GM23338 (cell line): ENCODE measurements at regions not wholly inside any gene's neighbourhood (a gene's known extent, or its start where the extent isn't known, plus 50 kb on each side); places are given as distances from the start of the nearest gene placed in this dataset.

Source experiments
- ATAC-seq: fragments of 200-7000 bp; cut with Tn5 transposase; 3 replicates; pipeline ENCODE4 v1.9.1; 2020
- DNase-seq: peaks from one replicate; pipeline ENCODE4 v3.0.0-alpha.2; 2015; ENCODE audit warnings: low spot score
- H2AFZ ChIP-seq: fragments of 200-600 bp; sonication (generic); 2 replicates; pipeline ENCODE4 v1.8.0; 2016; ENCODE audit warnings: antibody characterized with exemption, mild to moderate bottlenecking, moderate library complexity
- H3F3A ChIP-seq: fragments of 200-600 bp; sonication (generic); replicated peaks from 2 replicates; pipeline ENCODE4 v1.8.0; 2017; ENCODE audit warnings: antibody characterized with exemption, mixed run types, low read depth
- H3K27ac ChIP-seq: fragments of 200-600 bp; sonication (generic); 2 replicates; pipeline ENCODE4 v1.6.1; 2016; ENCODE audit warnings: low read depth
- H3K27me3 ChIP-seq: fragments of 200-600 bp; sonication (generic); 2 replicates; pipeline ENCODE4 v1.8.0; 2016; ENCODE audit warnings: mild to moderate bottlenecking, mixed run types, moderate library complexity; ENCODE audit not compliant: insufficient read depth
- H3K36me3 ChIP-seq: fragments of 200-600 bp; sonication (generic); 2 replicates; pipeline ENCODE4 v1.8.0; 2016; ENCODE audit warnings: mild to moderate bottlenecking; ENCODE audit not compliant: insufficient read depth
- H3K4me1 ChIP-seq: fragments of 200-600 bp; sonication (generic); 2 replicates; pipeline ENCODE4 v1.8.0; 2016; ENCODE audit warnings: mild to moderate bottlenecking, moderate library complexity; ENCODE audit not compliant: insufficient read depth
- H3K4me2 ChIP-seq: fragments of 200-600 bp; sonication (generic); 2 replicates; pipeline ENCODE4 v1.7.1; 2017; ENCODE audit warnings: mixed run types
- H3K4me3 ChIP-seq: fragments of 200-600 bp; sonication (generic); 2 replicates; pipeline ENCODE4 v1.6.1; 2016; ENCODE audit warnings: mixed run types
- H3K79me2 ChIP-seq: fragments of 200-600 bp; sonication (generic); replicated peaks from 2 replicates; pipeline ENCODE4 v1.8.0; 2017; ENCODE audit warnings: mild to moderate bottlenecking; ENCODE audit not compliant: insufficient read depth
- H3K9me2 ChIP-seq: fragments of 200-600 bp; sonication (generic); 2 replicates; pipeline ENCODE4 v1.8.0; 2017; ENCODE audit not compliant: insufficient read depth
- H4K20me1 ChIP-seq: fragments of 200-600 bp; sonication (generic); replicated peaks from 2 replicates; pipeline ENCODE4 v1.8.0; 2017; ENCODE audit warnings: mild to moderate bottlenecking; ENCODE audit not compliant: insufficient read depth
- H3K27ac Mint-ChIP-seq: 2 replicates; pipeline ENCODE4 v1.8.0; 2020; ENCODE audit warnings: inconsistent platforms, mild to moderate bottlenecking, moderate library complexity, mixed read lengths
- H3K27me3 Mint-ChIP-seq: 3 replicates; pipeline ENCODE4 v1.8.0; 2022; ENCODE audit warnings: low read depth, mild to moderate bottlenecking, moderate library complexity, mixed read lengths, inconsistent platforms; ENCODE audit not compliant: insufficient read depth, poor library complexity
- H3K36me3 Mint-ChIP-seq: 3 replicates; pipeline ENCODE4 v1.8.0; 2021; ENCODE audit warnings: low read depth, mild to moderate bottlenecking, inconsistent platforms, moderate library complexity, mixed read lengths
- H3K4me1 Mint-ChIP-seq: 3 replicates; pipeline ENCODE4 v1.8.0; 2020; ENCODE audit warnings: mild to moderate bottlenecking, inconsistent platforms, mixed read lengths
- H3K4me3 Mint-ChIP-seq: 3 replicates; pipeline ENCODE4 v1.8.0; 2021; ENCODE audit warnings: moderate library complexity, mild to moderate bottlenecking, inconsistent platforms, mixed read lengths
- H3K9me3 Mint-ChIP-seq: 3 replicates; pipeline ENCODE4 v1.8.0; 2020; ENCODE audit warnings: moderate library complexity, mild to moderate bottlenecking, inconsistent platforms, mixed read lengths
- CREB1 ChIP-seq: fragments of 250-450 bp; sonication (Bioruptor Pico); IDR thresholded peaks from 2 replicates; pipeline ENCODE4 v1.5.0; 2020; ENCODE audit warnings: low read depth, mild to moderate bottlenecking, moderate library complexity
- EZH2 ChIP-seq: fragments of 200-600 bp; sonication (generic); IDR thresholded peaks from one replicate; pipeline ENCODE4 v1.8.0; 2017; ENCODE audit warnings: antibody characterized with exemption, mild to moderate bottlenecking, low read depth; ENCODE audit not compliant: unreplicated experiment
- EZH2phosphoT487 ChIP-seq: fragments of 200-600 bp; sonication (generic); IDR thresholded peaks from one replicate; pipeline ENCODE4 v1.8.1; 2018; ENCODE audit warnings: antibody characterized with exemption; ENCODE audit not compliant: unreplicated experiment
- JUNB ChIP-seq: IDR thresholded peaks from one replicate; pipeline ENCODE4 v1.6.1; 2016; ENCODE audit warnings: antibody characterized with exemption; ENCODE audit not compliant: unreplicated experiment
- NANOG ChIP-seq: IDR thresholded peaks from 2 replicates; pipeline ENCODE4 v1.6.1; 2016; ENCODE audit warnings: antibody characterized with exemption, borderline replicate concordance
- POLR2AphosphoS5 ChIP-seq: IDR thresholded peaks from 2 replicates; pipeline ENCODE4 v1.6.1; 2016; ENCODE audit warnings: antibody characterized with exemption, low read depth
- STAT1 ChIP-seq: IDR thresholded peaks from one replicate; pipeline ENCODE4 v1.6.1; 2016; ENCODE audit warnings: antibody characterized with exemption; ENCODE audit not compliant: unreplicated experiment
- ZNF114 ChIP-seq: fragments of 250-450 bp; sonication (Bioruptor Pico); IDR thresholded peaks from 2 replicates; pipeline ENCODE4 v1.5.0; 2020; ENCODE audit warnings: mild to moderate bottlenecking, moderate library complexity
- ZNF331 ChIP-seq: fragments of 250-450 bp; sonication (Bioruptor Pico); IDR thresholded peaks from 2 replicates; pipeline ENCODE4 v1.5.0; 2020; ENCODE audit warnings: low read depth, mild to moderate bottlenecking, moderate library complexity
- TF ChIP-seq, protein P1 (sequence below): IDR thresholded peaks from 2 replicates; pipeline ENCODE4 v1.6.1; 2016; ENCODE audit warnings: antibody characterized with exemption
- TF ChIP-seq, protein P2 (sequence below): IDR thresholded peaks from one replicate; pipeline ENCODE4 v1.6.1; 2018; ENCODE audit warnings: antibody characterized with exemption; ENCODE audit not compliant: unreplicated experiment
- TF ChIP-seq, protein P3 (sequence below): fragments of 250-450 bp; sonication (Bioruptor Pico); IDR thresholded peaks from 2 replicates; pipeline ENCODE4 v1.5.0; 2020; ENCODE audit warnings: mild to moderate bottlenecking, moderate library complexity
- TF ChIP-seq, protein P4 (sequence below), 2 experiments: fragments of 200-600 bp in 1 of 2; sonication (generic) in 1 of 2; conservative IDR thresholded peaks; 2 replicates each; pipeline versions ENCODE4 v1.5.1 to v1.6.1; 2016 to 2017; ENCODE audit warnings: antibody characterized with exemption in 2 of 2, low read depth in 2 of 2, mild to moderate bottlenecking in 2 of 2, moderate library complexity in 1 of 2

DNA sequence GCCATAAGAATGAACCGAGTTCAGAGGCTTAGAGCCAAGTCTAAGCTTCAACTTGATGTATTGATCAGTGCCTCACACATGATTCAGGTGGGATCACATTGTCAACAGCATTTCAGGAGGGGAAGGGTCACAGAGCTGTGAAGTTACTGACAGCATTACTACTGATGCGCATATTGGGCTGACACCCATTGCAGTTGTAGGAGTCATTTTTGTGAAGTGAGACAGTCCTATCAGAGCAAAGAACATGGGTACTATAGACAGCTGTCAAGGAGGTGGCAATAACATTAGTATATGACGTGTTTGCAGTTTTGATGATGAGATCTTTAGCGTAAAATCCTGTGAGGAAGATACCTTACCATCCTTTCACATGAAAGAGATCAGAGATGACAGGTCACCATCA lies 206.0 kb upstream of the RBM19 start:
- no peaks in the 10 kb centered on the region for H3K9me3 Mint-ChIP-seq
- Histone ChIP-seq H3K4me2 (no peak overlapping the region), H3K9me2 (0 out of 2 replicates have a peak, but pooled peaks cover 7% of the 10 kb centered on the region), H3K36me3 (no peaks in the 10 kb centered on the region), H3K27ac (no peak overlapping the region), H3K27me3 (no peaks in the 10 kb centered on the region), H3F3A (no peaks in the 10 kb centered on the region), H3K4me3 (no peak overlapping the region), H2AFZ (no peak overlapping the region), H3K79me2 (no peaks in the 10 kb centered on the region), H3K4me1 (peaks cover 3% of the 10 kb centered on the region; the same call in 1 of the 2 replicates), H4K20me1 (no peaks in the 10 kb centered on the region)
- no peak for ATAC-seq
- no peak for DNase-seq
- H3K27me3 Mint-ChIP-seq: no peaks in the 10 kb centered on the region
- no peak overlapping the region for H3K4me3 Mint-ChIP-seq
- H3K4me1 Mint-ChIP-seq: peaks cover 4% of the 10 kb centered on the region; the same call in 2 of the 3 replicates
- no peak overlapping the region for H3K27ac Mint-ChIP-seq
- no peaks in the 10 kb centered on the region for H3K36me3 Mint-ChIP-seq
- no peak for TF ChIP-seq EZH2
- TF ChIP-seq ZNF114 (CRISPR knock-in tag): no peak
- TF ChIP-seq CREB1 (CRISPR knock-in tag): no peak
- TF ChIP-seq, protein P1, sequence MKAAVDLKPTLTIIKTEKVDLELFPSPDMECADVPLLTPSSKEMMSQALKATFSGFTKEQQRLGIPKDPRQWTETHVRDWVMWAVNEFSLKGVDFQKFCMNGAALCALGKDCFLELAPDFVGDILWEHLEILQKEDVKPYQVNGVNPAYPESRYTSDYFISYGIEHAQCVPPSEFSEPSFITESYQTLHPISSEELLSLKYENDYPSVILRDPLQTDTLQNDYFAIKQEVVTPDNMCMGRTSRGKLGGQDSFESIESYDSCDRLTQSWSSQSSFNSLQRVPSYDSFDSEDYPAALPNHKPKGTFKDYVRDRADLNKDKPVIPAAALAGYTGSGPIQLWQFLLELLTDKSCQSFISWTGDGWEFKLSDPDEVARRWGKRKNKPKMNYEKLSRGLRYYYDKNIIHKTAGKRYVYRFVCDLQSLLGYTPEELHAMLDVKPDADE: no peak
- TF ChIP-seq, protein P2, sequence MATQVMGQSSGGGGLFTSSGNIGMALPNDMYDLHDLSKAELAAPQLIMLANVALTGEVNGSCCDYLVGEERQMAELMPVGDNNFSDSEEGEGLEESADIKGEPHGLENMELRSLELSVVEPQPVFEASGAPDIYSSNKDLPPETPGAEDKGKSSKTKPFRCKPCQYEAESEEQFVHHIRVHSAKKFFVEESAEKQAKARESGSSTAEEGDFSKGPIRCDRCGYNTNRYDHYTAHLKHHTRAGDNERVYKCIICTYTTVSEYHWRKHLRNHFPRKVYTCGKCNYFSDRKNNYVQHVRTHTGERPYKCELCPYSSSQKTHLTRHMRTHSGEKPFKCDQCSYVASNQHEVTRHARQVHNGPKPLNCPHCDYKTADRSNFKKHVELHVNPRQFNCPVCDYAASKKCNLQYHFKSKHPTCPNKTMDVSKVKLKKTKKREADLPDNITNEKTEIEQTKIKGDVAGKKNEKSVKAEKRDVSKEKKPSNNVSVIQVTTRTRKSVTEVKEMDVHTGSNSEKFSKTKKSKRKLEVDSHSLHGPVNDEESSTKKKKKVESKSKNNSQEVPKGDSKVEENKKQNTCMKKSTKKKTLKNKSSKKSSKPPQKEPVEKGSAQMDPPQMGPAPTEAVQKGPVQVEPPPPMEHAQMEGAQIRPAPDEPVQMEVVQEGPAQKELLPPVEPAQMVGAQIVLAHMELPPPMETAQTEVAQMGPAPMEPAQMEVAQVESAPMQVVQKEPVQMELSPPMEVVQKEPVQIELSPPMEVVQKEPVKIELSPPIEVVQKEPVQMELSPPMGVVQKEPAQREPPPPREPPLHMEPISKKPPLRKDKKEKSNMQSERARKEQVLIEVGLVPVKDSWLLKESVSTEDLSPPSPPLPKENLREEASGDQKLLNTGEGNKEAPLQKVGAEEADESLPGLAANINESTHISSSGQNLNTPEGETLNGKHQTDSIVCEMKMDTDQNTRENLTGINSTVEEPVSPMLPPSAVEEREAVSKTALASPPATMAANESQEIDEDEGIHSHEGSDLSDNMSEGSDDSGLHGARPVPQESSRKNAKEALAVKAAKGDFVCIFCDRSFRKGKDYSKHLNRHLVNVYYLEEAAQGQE: no peak
- TF ChIP-seq POLR2AphosphoS5: no peak
- TF ChIP-seq, protein P3, sequence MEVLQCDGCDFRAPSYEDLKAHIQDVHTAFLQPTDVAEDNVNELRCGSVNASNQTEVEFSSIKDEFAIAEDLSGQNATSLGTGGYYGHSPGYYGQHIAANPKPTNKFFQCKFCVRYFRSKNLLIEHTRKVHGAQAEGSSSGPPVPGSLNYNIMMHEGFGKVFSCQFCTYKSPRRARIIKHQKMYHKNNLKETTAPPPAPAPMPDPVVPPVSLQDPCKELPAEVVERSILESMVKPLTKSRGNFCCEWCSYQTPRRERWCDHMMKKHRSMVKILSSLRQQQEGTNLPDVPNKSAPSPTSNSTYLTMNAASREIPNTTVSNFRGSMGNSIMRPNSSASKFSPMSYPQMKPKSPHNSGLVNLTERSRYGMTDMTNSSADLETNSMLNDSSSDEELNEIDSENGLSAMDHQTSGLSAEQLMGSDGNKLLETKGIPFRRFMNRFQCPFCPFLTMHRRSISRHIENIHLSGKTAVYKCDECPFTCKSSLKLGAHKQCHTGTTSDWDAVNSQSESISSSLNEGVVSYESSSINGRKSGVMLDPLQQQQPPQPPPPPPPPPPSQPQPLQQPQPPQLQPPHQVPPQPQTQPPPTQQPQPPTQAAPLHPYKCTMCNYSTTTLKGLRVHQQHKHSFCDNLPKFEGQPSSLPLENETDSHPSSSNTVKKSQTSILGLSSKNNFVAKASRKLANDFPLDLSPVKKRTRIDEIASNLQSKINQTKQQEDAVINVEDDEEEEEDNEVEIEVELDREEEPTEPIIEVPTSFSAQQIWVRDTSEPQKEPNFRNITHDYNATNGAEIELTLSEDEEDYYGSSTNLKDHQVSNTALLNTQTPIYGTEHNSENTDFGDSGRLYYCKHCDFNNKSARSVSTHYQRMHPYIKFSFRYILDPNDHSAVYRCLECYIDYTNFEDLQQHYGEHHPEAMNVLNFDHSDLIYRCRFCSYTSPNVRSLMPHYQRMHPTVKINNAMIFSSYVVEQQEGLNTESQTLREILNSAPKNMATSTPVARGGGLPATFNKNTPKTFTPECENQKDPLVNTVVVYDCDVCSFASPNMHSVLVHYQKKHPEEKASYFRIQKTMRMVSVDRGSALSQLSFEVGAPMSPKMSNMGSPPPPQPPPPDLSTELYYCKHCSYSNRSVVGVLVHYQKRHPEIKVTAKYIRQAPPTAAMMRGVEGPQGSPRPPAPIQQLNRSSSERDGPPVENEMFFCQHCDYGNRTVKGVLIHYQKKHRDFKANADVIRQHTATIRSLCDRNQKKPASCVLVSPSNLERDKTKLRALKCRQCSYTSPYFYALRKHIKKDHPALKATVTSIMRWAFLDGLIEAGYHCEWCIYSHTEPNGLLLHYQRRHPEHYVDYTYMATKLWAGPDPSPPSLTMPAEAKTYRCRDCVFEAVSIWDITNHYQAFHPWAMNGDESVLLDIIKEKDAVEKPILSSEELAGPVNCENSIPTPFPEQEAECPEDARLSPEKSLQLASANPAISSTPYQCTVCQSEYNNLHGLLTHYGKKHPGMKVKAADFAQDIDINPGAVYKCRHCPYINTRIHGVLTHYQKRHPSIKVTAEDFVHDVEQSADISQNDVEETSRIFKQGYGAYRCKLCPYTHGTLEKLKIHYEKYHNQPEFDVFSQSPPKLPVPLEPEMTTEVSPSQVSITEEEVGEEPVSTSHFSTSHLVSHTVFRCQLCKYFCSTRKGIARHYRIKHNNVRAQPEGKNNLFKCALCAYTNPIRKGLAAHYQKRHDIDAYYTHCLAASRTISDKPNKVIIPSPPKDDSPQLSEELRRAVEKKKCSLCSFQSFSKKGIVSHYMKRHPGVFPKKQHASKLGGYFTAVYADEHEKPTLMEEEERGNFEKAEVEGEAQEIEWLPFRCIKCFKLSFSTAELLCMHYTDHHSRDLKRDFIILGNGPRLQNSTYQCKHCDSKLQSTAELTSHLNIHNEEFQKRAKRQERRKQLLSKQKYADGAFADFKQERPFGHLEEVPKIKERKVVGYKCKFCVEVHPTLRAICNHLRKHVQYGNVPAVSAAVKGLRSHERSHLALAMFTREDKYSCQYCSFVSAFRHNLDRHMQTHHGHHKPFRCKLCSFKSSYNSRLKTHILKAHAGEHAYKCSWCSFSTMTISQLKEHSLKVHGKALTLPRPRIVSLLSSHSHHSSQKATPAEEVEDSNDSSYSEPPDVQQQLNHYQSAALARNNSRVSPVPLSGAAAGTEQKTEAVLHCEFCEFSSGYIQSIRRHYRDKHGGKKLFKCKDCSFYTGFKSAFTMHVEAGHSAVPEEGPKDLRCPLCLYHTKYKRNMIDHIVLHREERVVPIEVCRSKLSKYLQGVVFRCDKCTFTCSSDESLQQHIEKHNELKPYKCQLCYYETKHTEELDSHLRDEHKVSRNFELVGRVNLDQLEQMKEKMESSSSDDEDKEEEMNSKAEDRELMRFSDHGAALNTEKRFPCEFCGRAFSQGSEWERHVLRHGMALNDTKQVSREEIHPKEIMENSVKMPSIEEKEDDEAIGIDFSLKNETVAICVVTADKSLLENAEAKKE: no peak
- TF ChIP-seq, protein P4, sequence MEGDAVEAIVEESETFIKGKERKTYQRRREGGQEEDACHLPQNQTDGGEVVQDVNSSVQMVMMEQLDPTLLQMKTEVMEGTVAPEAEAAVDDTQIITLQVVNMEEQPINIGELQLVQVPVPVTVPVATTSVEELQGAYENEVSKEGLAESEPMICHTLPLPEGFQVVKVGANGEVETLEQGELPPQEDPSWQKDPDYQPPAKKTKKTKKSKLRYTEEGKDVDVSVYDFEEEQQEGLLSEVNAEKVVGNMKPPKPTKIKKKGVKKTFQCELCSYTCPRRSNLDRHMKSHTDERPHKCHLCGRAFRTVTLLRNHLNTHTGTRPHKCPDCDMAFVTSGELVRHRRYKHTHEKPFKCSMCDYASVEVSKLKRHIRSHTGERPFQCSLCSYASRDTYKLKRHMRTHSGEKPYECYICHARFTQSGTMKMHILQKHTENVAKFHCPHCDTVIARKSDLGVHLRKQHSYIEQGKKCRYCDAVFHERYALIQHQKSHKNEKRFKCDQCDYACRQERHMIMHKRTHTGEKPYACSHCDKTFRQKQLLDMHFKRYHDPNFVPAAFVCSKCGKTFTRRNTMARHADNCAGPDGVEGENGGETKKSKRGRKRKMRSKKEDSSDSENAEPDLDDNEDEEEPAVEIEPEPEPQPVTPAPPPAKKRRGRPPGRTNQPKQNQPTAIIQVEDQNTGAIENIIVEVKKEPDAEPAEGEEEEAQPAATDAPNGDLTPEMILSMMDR (conservative IDR thresholded peaks at IDR 0.05; ENCODE audit: low read depth in 2 of 2): no peak
- TF ChIP-seq EZH2phosphoT487: no peak
- TF ChIP-seq ZNF331 (CRISPR knock-in tag): no peak
- TF ChIP-seq JUNB: no peak
- TF ChIP-seq STAT1: no peak
- TF ChIP-seq NANOG: no peak
